ENCODE measurements at regions not wholly inside any gene's neighbourhood (a gene's known extent, or its start where the extent isn't known, plus 50 kb on each side); places are given as distances from the start of the nearest gene placed in this dataset.

DNA sequence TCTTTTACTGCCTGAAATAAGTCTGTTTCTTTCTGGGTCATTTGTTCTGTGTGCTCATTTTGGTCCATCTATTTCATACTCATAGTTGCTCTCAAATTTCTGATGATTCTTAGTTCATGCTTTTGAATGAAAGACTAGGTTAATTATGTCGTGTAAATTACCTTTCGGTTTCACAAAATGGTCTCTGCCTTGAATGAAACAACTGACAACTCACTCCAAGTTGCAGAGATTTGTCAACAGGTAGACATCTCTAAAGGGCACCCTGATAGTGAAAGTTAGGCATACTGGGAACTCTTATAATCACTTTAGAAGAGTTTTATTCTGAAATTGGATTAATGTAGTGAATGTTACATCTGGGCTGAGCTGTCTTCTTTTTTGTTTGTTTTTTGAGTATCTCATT lies 726.9 kb downstream of the PDHA2 start:
- TF ChIP-seq CTCF (conservative IDR thresholded peaks at IDR 0.05; ENCODE audit: low read depth) = no peak
- no peak overlapping the region for H3K27ac ChIP-seq
- ChIA-PET POLR2A (ENCODE audit: low non-redundant PET) (no interaction called here), CTCF (no interaction called here)
- DNase-seq (ENCODE audit: low spot score) = no peak

DNA sequence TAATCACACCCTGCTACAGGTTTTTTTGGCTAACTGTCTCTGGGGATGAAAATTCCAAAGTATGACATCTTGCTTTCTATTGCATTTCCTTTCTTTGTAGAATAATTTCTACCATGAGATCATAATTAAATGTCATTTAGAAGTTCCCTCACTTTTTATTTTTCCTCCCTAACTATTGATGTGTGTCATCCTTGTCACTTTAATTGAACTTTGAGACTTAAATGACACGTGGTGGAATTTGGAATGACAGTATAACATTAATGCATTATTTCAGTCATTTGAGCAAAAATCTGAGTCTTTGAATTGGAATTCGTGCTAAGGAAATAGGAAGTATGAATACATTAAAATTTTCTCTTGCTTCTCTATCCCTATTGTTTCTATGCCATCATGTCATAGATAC lies 745.4 kb downstream of the PDHA2 start:
- POLR2A ChIA-PET (ENCODE audit: low non-redundant PET) = no interaction called here
- no peak for DNase-seq (ENCODE audit: low spot score)
- no peak overlapping the region for H3K27ac ChIP-seq
- CTCF ChIA-PET = no interaction called here
- no peak for TF ChIP-seq CTCF (conservative IDR thresholded peaks at IDR 0.05; ENCODE audit: low read depth)

GRCh38 chr4:96593422-96593821 lies 753.5 kb downstream of the PDHA2 start:
- ChIA-PET POLR2A (ENCODE audit: low non-redundant PET) (no interaction called here), CTCF (no interaction called here)
- no peak for TF ChIP-seq CTCF (conservative IDR thresholded peaks at IDR 0.05; ENCODE audit: low read depth)
- no peak for DNase-seq (ENCODE audit: low spot score)
- H3K27ac ChIP-seq = no peak overlapping the region

GRCh38 chr4:96598465-96598864 lies 758.6 kb downstream of the PDHA2 start:
- POLR2A ChIA-PET (ENCODE audit: low non-redundant PET) = no interaction called here
- CTCF ChIA-PET = interaction anchor here (0.7 kb wide), 1 partner anchor 26 kb away, joined by 5 read pairs; no protein-coding TSS in a partner anchor
- H3K27ac ChIP-seq = no peak overlapping the region
- no peak for TF ChIP-seq CTCF (conservative IDR thresholded peaks at IDR 0.05; ENCODE audit: low read depth)
- DNase-seq (ENCODE audit: low spot score) = no peak

GRCh38 chr4:96599752-96600151 lies 759.9 kb downstream of the PDHA2 start:
- ChIA-PET CTCF (no interaction called here), POLR2A (ENCODE audit: low non-redundant PET) (no interaction called here)
- no peak for TF ChIP-seq CTCF (conservative IDR thresholded peaks at IDR 0.05; ENCODE audit: low read depth)
- H3K27ac ChIP-seq = no peak overlapping the region
- no peak for DNase-seq (ENCODE audit: low spot score)

DNA sequence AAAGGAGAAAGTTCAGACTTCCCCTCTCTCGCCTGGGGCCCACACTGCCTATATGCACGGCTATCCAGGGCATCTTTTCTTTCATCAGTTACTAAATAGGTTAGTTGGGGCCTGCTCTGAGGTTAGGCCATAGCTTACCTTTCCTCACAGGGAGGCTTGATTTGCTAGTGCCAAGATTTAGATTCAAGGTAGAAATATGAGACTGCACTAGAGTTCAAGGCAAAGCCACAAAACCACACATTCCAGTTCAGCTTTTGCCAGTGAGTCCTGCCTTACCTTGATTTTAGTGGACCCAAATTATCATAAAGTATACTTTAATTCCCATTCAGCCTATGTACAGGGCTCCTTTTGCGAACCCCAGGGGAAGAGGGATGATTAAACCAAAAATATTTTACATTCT lies 762.8 kb downstream of the PDHA2 start:
- no peak for TF ChIP-seq CTCF (conservative IDR thresholded peaks at IDR 0.05; ENCODE audit: low read depth)
- ChIA-PET CTCF (no interaction called here), POLR2A (ENCODE audit: low non-redundant PET) (no interaction called here)
- H3K27ac ChIP-seq = no peak overlapping the region
- DNase-seq (ENCODE audit: low spot score) = no peak

DNA sequence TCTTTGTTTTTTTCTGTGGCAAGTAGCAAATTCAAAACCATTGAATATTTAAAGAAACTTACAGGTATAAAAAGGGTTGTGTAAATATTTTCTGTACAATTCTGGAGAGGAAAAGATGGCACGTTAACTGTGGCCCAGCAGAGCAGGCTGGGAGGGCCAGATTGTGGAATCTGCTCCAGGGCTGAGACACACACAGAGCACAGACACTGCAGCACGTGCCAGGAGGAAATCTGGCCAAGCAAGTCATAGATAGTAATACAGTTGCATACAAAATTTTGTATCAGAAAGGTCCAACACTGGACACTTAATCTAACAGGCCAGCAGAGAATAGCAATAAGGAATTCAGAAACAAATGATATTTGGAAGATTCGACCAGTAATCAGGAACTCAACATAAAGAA lies 763.7 kb downstream of the PDHA2 start:
- no peak for TF ChIP-seq CTCF (conservative IDR thresholded peaks at IDR 0.05; ENCODE audit: low read depth)
- CTCF ChIA-PET = no interaction called here
- POLR2A ChIA-PET (ENCODE audit: low non-redundant PET) = no interaction called here
- DNase-seq (ENCODE audit: low spot score) = no peak
- H3K27ac ChIP-seq = no peak overlapping the region
